Activated T-helper 17 cell treated with anti-CD3 and anti-CD28 coated beads, Interleukin-2, amount 50 U/mL, for 72 hours (primary cell): ENCODE measurements at regions not wholly inside any gene's neighbourhood (a gene's known extent, or its start where the extent isn't known, plus 50 kb on each side); places are given as distances from the start of the nearest gene placed in this dataset.

Experiments
- ATAC-seq: fragments of 150-1000 bp; cut with Tn5 transposase; replicated peaks from 2 replicates; pipeline ENCODE4 v1.10.0; 2021; ENCODE audit warnings: mild to moderate bottlenecking, moderate library complexity
- H3K27ac Mint-ChIP-seq: one replicate; pipeline ENCODE4 v1.8.0; 2022; ENCODE audit warnings: mixed read lengths
- H3K27me3 Mint-ChIP-seq: one replicate; pipeline ENCODE4 v1.8.0; 2022; ENCODE audit warnings: mixed read lengths
- H3K36me3 Mint-ChIP-seq: one replicate; pipeline ENCODE4 v1.8.0; 2022; ENCODE audit warnings: low read depth, mild to moderate bottlenecking, mixed read lengths
- H3K4me1 Mint-ChIP-seq: one replicate; pipeline ENCODE4 v1.8.0; 2022; ENCODE audit warnings: mixed read lengths
- H3K4me3 Mint-ChIP-seq: one replicate; pipeline ENCODE4 v1.8.0; 2022; ENCODE audit warnings: mild to moderate bottlenecking, mixed read lengths
- H3K9me3 Mint-ChIP-seq: one replicate; pipeline ENCODE4 v1.8.0; 2022; ENCODE audit warnings: mixed read lengths

DNA sequence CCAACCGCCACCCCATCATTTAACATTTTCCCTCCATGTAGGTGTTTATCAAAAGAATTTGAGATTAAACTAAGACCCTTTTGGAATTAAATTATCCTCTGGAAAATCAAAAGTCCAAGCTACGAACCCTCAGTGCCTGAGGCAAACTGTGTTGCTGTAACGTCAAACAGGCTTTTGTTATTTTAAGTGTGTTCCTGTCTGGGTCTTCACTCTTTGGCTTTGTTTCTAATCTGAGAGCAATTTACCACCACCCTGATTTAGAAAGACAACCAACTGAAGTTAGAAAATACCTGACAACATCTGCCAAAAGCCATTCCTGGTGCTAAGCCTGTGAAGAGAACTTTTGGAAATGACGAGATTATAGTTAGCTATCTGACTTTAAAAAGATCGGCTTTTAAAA, 199.9 kb downstream of the DIRAS2 start:
- no peak overlapping the region for H3K4me3 Mint-ChIP-seq
- no peak for ATAC-seq
- peaks cover 33% of the 10 kb centered on the region for H3K27me3 Mint-ChIP-seq
- no peaks in the 10 kb centered on the region for H3K36me3 Mint-ChIP-seq
- no peak overlapping the region for H3K27ac Mint-ChIP-seq
- H3K9me3 Mint-ChIP-seq = peaks cover 8% of the 10 kb centered on the region
- no peaks in the 10 kb centered on the region for H3K4me1 Mint-ChIP-seq

- Mint-ChIP-seq H3K4me3 (no peak overlapping the region), H3K27ac (no peak overlapping the region), H3K9me3 (peaks cover 4% of the 10 kb centered on the region), H3K27me3 (peaks cover 34% of the 10 kb centered on the region), H3K4me1 (no peaks in the 10 kb centered on the region), H3K36me3 (no peaks in the 10 kb centered on the region)
- no peak for ATAC-seq
These were observed 197.9 kb downstream of the DIRAS2 start for GRCh38 chr9:90444609-90445204.

DNA sequence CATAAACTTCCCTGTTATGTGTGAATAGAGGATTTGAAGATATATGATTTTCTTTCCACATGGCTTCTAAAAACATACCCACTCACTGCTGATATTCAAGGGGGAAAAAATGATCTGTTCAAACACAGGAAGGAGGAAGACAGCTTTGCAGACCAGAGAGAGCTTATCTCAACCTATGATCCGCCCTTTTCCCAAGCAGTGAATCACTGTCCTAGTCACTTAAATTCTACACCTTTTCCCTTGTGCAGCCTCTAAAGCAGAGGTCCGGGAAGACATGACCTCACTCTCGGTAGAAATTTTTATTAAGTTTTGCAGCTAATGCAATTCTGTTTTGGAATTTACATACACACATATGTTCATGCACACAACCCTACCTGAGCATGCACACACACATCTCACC, 197.2 kb downstream of the DIRAS2 start:
- H3K4me3 Mint-ChIP-seq = no peak overlapping the region
- H3K4me1 Mint-ChIP-seq = no peaks in the 10 kb centered on the region
- no peak for ATAC-seq
- H3K27ac Mint-ChIP-seq = no peak overlapping the region
- peaks cover 30% of the 10 kb centered on the region for H3K27me3 Mint-ChIP-seq
- no peaks in the 10 kb centered on the region for H3K9me3 Mint-ChIP-seq
- H3K36me3 Mint-ChIP-seq = no peaks in the 10 kb centered on the region

- Mint-ChIP-seq H3K4me1 (no peaks in the 10 kb centered on the region), H3K27ac (no peak overlapping the region), H3K4me3 (no peak overlapping the region), H3K27me3 (peaks cover 30% of the 10 kb centered on the region), H3K36me3 (no peaks in the 10 kb centered on the region), H3K9me3 (no peaks in the 10 kb centered on the region)
- no peak for ATAC-seq
These were observed 196.2 kb downstream of the DIRAS2 start for GRCh38 chr9:90446200-90446948.

GRCh38 chr9:90447773-90448172, 194.9 kb downstream of the DIRAS2 start:
- Mint-ChIP-seq H3K4me1 (no peaks in the 10 kb centered on the region), H3K27ac (no peak overlapping the region), H3K27me3 (peaks cover 23% of the 10 kb centered on the region), H3K9me3 (no peaks in the 10 kb centered on the region), H3K4me3 (no peak overlapping the region), H3K36me3 (no peaks in the 10 kb centered on the region)
- no peak for ATAC-seq

DNA sequence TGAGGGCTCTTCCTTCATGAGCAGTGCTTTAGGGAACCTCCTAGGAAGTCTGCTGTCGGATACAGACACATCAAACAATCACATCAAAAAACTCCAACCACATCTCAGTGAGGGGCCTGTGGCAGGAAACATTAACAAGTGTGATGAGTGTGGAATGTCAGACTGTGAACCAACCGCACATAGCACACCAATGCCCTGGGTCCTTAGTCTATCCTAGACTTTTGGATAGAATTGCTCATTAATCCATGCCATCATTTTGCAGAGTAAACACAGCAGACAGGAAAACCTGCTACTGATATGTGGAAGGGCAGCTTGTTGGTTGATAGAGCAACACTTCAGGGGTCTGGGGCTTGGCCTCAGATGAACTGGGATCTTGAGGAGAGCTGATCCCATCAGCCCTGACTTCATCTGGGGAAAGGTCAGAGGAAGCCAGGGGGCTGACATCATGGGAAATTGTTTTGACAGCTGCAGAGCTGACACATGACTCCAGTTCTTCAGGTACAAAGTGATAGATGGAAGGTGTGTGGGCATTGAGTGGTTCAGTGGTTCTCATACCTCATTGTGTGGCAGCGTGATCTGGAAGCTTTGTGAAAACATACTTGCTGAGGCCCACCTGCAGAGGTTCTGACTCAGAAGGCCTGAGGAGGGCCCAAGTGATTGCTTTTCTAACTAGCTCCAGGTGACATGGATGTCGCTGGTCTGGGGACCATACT, 193.3 kb downstream of the DIRAS2 start:
- Mint-ChIP-seq H3K4me3 (no peak overlapping the region), H3K27me3 (peaks cover 19% of the 10 kb centered on the region), H3K9me3 (no peaks in the 10 kb centered on the region), H3K4me1 (no peaks in the 10 kb centered on the region), H3K36me3 (no peaks in the 10 kb centered on the region), H3K27ac (no peak overlapping the region)
- no peak for ATAC-seq

DNA sequence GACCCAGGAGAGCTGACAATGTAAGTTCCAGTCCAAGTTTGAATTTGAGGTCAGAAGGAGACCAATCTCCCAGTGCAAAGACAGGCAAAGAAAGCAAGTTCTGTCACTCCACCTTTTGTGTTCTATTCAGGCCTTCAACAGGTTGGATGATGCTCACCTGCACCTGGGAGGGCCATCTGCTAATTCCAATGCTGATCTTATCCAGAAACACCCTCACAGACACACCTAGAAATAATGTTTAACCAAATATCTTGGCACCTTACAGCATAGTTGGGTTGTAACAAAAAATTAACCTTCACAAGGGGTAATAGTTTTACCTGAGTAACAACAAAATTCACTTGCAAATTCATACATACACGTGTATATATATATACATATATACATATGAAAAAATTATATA, 190.8 kb downstream of the DIRAS2 start:
- Mint-ChIP-seq H3K4me3 (no peak overlapping the region), H3K36me3 (no peaks in the 10 kb centered on the region), H3K9me3 (no peaks in the 10 kb centered on the region), H3K27me3 (peaks cover 8% of the 10 kb centered on the region), H3K27ac (no peak overlapping the region), H3K4me1 (no peaks in the 10 kb centered on the region)
- ATAC-seq = no peak

DNA sequence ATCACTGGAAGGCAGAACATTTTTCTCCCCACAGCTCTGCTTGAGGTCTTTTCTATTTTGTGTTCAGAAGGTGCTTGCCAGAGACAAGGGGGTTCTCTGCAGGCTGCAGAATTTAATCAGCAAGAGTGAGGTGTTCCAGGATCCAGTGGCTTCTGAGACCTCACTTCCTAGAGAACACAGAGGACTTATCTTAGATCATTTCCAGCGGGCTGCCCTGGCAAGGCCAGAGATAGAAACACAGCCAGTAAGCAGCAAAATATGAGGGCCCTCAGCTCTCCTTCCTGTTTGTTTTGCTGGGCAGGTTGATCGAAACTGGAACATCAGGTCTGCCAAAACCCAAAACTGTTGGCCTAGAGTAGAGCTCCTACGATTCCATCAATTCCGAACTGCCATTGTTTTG, 187.3 kb downstream of the DIRAS2 start:
- H3K4me1 Mint-ChIP-seq = no peaks in the 10 kb centered on the region
- H3K9me3 Mint-ChIP-seq = no peaks in the 10 kb centered on the region
- no peak for ATAC-seq
- no peak overlapping the region for H3K27ac Mint-ChIP-seq
- peaks cover 12% of the 10 kb centered on the region for H3K27me3 Mint-ChIP-seq
- H3K36me3 Mint-ChIP-seq = no peaks in the 10 kb centered on the region
- no peak overlapping the region for H3K4me3 Mint-ChIP-seq

- Mint-ChIP-seq H3K27ac (no peak overlapping the region), H3K4me1 (no peaks in the 10 kb centered on the region), H3K9me3 (no peaks in the 10 kb centered on the region), H3K27me3 (peaks cover 19% of the 10 kb centered on the region), H3K36me3 (no peaks in the 10 kb centered on the region), H3K4me3 (no peak overlapping the region)
- ATAC-seq = no peak
These were observed 185.0 kb downstream of the DIRAS2 start for GRCh38 chr9:90457386-90458190.

GRCh38 chr9:90458485-90458884, 184.1 kb downstream of the DIRAS2 start:
- H3K36me3 Mint-ChIP-seq = no peaks in the 10 kb centered on the region
- H3K9me3 Mint-ChIP-seq = no peaks in the 10 kb centered on the region
- H3K27ac Mint-ChIP-seq = no peak overlapping the region
- no peak overlapping the region for H3K4me3 Mint-ChIP-seq
- H3K4me1 Mint-ChIP-seq = no peaks in the 10 kb centered on the region
- no peak for ATAC-seq
- peaks cover 19% of the 10 kb centered on the region for H3K27me3 Mint-ChIP-seq

- Mint-ChIP-seq H3K27ac (no peak overlapping the region), H3K4me3 (no peak overlapping the region), H3K27me3 (peaks cover 19% of the 10 kb centered on the region), H3K36me3 (no peaks in the 10 kb centered on the region), H3K4me1 (no peaks in the 10 kb centered on the region), H3K9me3 (no peaks in the 10 kb centered on the region)
- ATAC-seq = no peak
These were observed 183.3 kb downstream of the DIRAS2 start for GRCh38 chr9:90459321-90459720.

GRCh38 chr9:90460220-90460619, 182.4 kb downstream of the DIRAS2 start:
- Mint-ChIP-seq H3K27me3 (peaks cover 19% of the 10 kb centered on the region), H3K4me1 (no peaks in the 10 kb centered on the region), H3K4me3 (no peak overlapping the region), H3K9me3 (no peaks in the 10 kb centered on the region), H3K36me3 (no peaks in the 10 kb centered on the region), H3K27ac (no peak overlapping the region)
- no peak for ATAC-seq

- peaks cover 16% of the 10 kb centered on the region for H3K27me3 Mint-ChIP-seq
- H3K4me1 Mint-ChIP-seq = no peaks in the 10 kb centered on the region
- no peak overlapping the region for H3K4me3 Mint-ChIP-seq
- no peaks in the 10 kb centered on the region for H3K9me3 Mint-ChIP-seq
- no peaks in the 10 kb centered on the region for H3K36me3 Mint-ChIP-seq
- H3K27ac Mint-ChIP-seq = no peak overlapping the region
- ATAC-seq = no peak
These were observed 177.6 kb downstream of the DIRAS2 start for GRCh38 chr9:90464978-90465377.

DNA sequence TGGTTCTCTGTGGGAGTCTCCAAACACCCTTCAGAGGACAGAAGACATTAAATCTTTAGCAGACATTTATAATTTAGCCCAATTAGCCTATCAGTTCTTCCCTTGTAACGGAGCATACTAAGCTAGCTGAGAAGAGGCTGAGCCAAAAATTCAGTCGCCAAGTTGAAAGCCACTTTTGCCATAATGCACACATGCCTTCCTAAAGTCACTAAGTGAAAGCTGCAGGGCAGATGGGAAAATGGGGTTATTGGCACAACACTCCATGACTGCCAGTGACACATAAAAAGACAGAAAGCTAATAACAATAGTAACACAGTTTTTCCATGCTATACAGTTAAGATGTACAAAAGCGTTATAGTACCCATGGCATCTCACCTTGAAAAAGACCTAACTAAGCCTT, 176.2 kb downstream of the DIRAS2 start:
- H3K27me3 Mint-ChIP-seq = peaks cover 17% of the 10 kb centered on the region
- no peaks in the 10 kb centered on the region for H3K36me3 Mint-ChIP-seq
- no peak for ATAC-seq
- H3K27ac Mint-ChIP-seq = no peak overlapping the region
- no peaks in the 10 kb centered on the region for H3K4me1 Mint-ChIP-seq
- H3K4me3 Mint-ChIP-seq = no peak overlapping the region
- H3K9me3 Mint-ChIP-seq = no peaks in the 10 kb centered on the region
